K562 (cell line): ENCODE measurements at regions not wholly inside any gene's neighbourhood (a gene's known extent, or its start where the extent isn't known, plus 50 kb on each side); places are given as distances from the start of the nearest gene placed in this dataset.

Experiments
- ATAC-seq: fragments of 200-7000 bp; cut with Tn5 transposase; 3 replicates; pipeline ENCODE4 v1.9.1; 2020; ENCODE audit warnings: moderate library complexity
- BruUV-seq: library from RNA; stranded (reverse); fragments of 400-500 nt; replicated peaks from 2 replicates; lab custom pipeline; 2021; lab: Mats Ljungman, UMichigan
- CTCF ChIA-PET: fragments of 300-600 bp; formaldehyde crosslinking; extraction: SDS; loops from one replicate; lab custom pipeline; 2021; ENCODE audit warnings: low intra/inter-chr PET ratio; lab: Yijun Ruan, JAX
- POLR2A ChIA-PET: fragments of 300-600, 350-650 bp; sonication (Branson Sonifier 250); formaldehyde crosslinking; extraction: SDS; loops from one replicate; lab custom pipeline; 2021; ENCODE audit warnings: antibody characterized with exemption, inconsistent platforms; lab: Yijun Ruan, JAX
- DNase-seq, 4 experiments: peaks; one replicate each; pipeline versions ENCODE4 v3.0.0 to v3.0.0-alpha.2; 2011 to 2018; ENCODE audit warnings: low spot score in 3 of 4, mixed read lengths in 3 of 4; ENCODE audit errors: extremely low read depth in 1 of 4
- FAIRE-seq: peaks from 2 replicates; lab custom pipeline; 2011; peaks lifted over from hg19 to GRCh38; lab: Jason Lieb, UNC
- H2AFZ ChIP-seq: 2 replicates; pipeline ENCODE4 v1.6.0; 2011; ENCODE audit warnings: low read depth, low read length, control low read depth, inconsistent platforms
- H3K27ac ChIP-seq: fragments of 200-600 bp; 3 replicates; pipeline ENCODE4 v1.8.0; 2011; ENCODE audit warnings: low read depth, mild to moderate bottlenecking, control low read depth, inconsistent platforms, low read length, moderate library complexity, mixed read lengths; ENCODE audit errors: extremely low read depth
- H3K27me3 ChIP-seq, 2 experiments: fragments of 300-600 bp in 1 of 2; 2 replicates in 1 of 2; 3 replicates in 1 of 2; pipeline versions ENCODE4 v1.6.0 to v1.8.0; 2011; ENCODE audit warnings: inconsistent platforms in 2 of 2, low read length in 2 of 2, mild to moderate bottlenecking in 1 of 2, mixed read lengths in 1 of 2, moderate library complexity in 1 of 2; ENCODE audit not compliant: control insufficient read depth in 2 of 2, insufficient read depth in 2 of 2
- H3K36me3 ChIP-seq: fragments of 300-600 bp; 3 replicates; pipeline ENCODE4 v1.8.0; 2011; ENCODE audit warnings: mild to moderate bottlenecking, low read length, inconsistent platforms; ENCODE audit not compliant: control insufficient read depth, insufficient read depth
- H3K4me1 ChIP-seq, 2 experiments: fragments of 200-600 bp in 1 of 2; replicated peaks in 1 of 2; 2 replicates in 1 of 2; 3 replicates in 1 of 2; pipeline versions ENCODE4 v1.5.1 to v1.8.0; 2011; ENCODE audit warnings: inconsistent platforms in 2 of 2, low read length in 2 of 2, mild to moderate bottlenecking in 1 of 2, mixed read lengths in 1 of 2, moderate library complexity in 1 of 2; ENCODE audit not compliant: control insufficient read depth in 2 of 2, insufficient read depth in 2 of 2
- H3K4me2 ChIP-seq: 2 replicates; pipeline ENCODE4 v1.6.1; 2011; ENCODE audit warnings: low read length, control low read depth, inconsistent platforms, mixed read lengths; ENCODE audit not compliant: insufficient read depth
- H3K4me3 ChIP-seq: fragments of 200-600 bp; sonication (generic), shearing (Covaris generic); 2 replicates; pipeline ENCODE4 v1.5.1; 2016; ENCODE audit warnings: control low read depth, inconsistent platforms
- H3K79me2 ChIP-seq: fragments of 200-600 bp; 3 replicates; pipeline ENCODE4 v1.8.0; 2011; ENCODE audit warnings: low read length, inconsistent platforms; ENCODE audit not compliant: control insufficient read depth, insufficient read depth
- H3K9ac ChIP-seq, 2 experiments: 2 replicates each; pipeline versions ENCODE4 v1.6.0 to v1.6.1; 2011; ENCODE audit warnings: low read depth in 2 of 2, low read length in 2 of 2, control low read depth in 1 of 2, inconsistent platforms in 1 of 2, mild to moderate bottlenecking in 1 of 2, mixed read lengths in 1 of 2; ENCODE audit not compliant: insufficient read depth in 1 of 2
- H3K9me1 ChIP-seq: one replicate; pipeline ENCODE4 v1.6.0; 2011; ENCODE audit warnings: inconsistent platforms, mild to moderate bottlenecking, low read length, moderate library complexity; ENCODE audit not compliant: control insufficient read depth, insufficient read depth
- H3K9me3 ChIP-seq: replicated peaks from 2 replicates; pipeline ENCODE4 v1.5.1; 2011; ENCODE audit warnings: low read depth, low read length, inconsistent platforms; ENCODE audit not compliant: control insufficient read depth, insufficient read depth
- H4K20me1 ChIP-seq: replicated peaks from 2 replicates; pipeline ENCODE4 v1.6.1; 2011; ENCODE audit warnings: low read length, inconsistent platforms, mixed read lengths; ENCODE audit not compliant: control insufficient read depth, insufficient read depth
- ATF2 ChIP-seq: sonication (generic); formaldehyde crosslinking; IDR thresholded peaks from 2 replicates; pipeline ENCODE4 v1.8.1; 2022; ENCODE audit warnings: missing genetic modification reagents
- CBX8 ChIP-seq: fragments of 200-600 bp; sonication (generic); IDR thresholded peaks from 2 replicates; pipeline ENCODE4 v1.6.1; 2012; ENCODE audit warnings: borderline replicate concordance, mixed run types, low read depth, mild to moderate bottlenecking, moderate library complexity, mixed read lengths, low read length, control low read depth, inconsistent platforms; ENCODE audit not compliant: poor library complexity, severe bottlenecking; ENCODE audit errors: extremely low read depth
- FOXK1 ChIP-seq: sonication (generic); formaldehyde crosslinking; IDR thresholded peaks from 2 replicates; pipeline ENCODE4 v1.8.0; 2022; ENCODE audit warnings: missing genetic modification reagents, mild to moderate bottlenecking, borderline replicate concordance
- HOXB6 ChIP-seq: fragments of 250-450 bp; sonication (Bioruptor Pico); IDR thresholded peaks from 2 replicates; pipeline ENCODE4 v1.5.1; 2022; ENCODE audit warnings: mild to moderate bottlenecking, borderline replicate concordance
- IRF2 ChIP-seq: sonication (generic); formaldehyde crosslinking; IDR thresholded peaks from 2 replicates; pipeline ENCODE4 v1.8.1; 2022; ENCODE audit warnings: mild to moderate bottlenecking, missing genetic modification reagents
- MBD1 ChIP-seq: fragments of 250-450 bp; sonication (Bioruptor Pico); IDR thresholded peaks from 2 replicates; pipeline ENCODE4 v1.8.0; 2022; ENCODE audit warnings: inconsistent platforms
- NFXL1 ChIP-seq: fragments of 450-650 bp; formaldehyde crosslinking; IDR thresholded peaks from 2 replicates; pipeline ENCODE4 v1.4.0; 2021; ENCODE audit warnings: mild to moderate bottlenecking
- PRMT5 ChIP-seq: sonication (generic); formaldehyde crosslinking; IDR thresholded peaks from 2 replicates; pipeline ENCODE4 v1.5.0; 2020; ENCODE audit warnings: missing genetic modification reagents
- RBM39 ChIP-seq: fragments of 200-400 bp; formaldehyde crosslinking; optimal IDR thresholded peaks from 2 replicates; pipeline ENCODE3; 2018; ENCODE audit warnings: low read depth, low read length
- SRSF1 ChIP-seq: fragments of 200-400 bp; formaldehyde crosslinking; IDR thresholded peaks from 2 replicates; pipeline ENCODE4 v1.6.1; 2017; ENCODE audit warnings: mild to moderate bottlenecking, low read depth, low read length, moderate library complexity
- THAP7 ChIP-seq: fragments of 250-450 bp; sonication (Bioruptor Pico); IDR thresholded peaks from 2 replicates; pipeline ENCODE4 v1.5.0; 2021
- THRA ChIP-seq: fragments of 450-650 bp; IDR thresholded peaks from 2 replicates; pipeline ENCODE4 v1.6.1; 2017; ENCODE audit warnings: mild to moderate bottlenecking, moderate library complexity
- UBTF ChIP-seq, 2 experiments: IDR thresholded peaks; 2 replicates each; pipeline ENCODE4 v1.6.1; 2012; ENCODE audit warnings: improper control_type of control experiment in 2 of 2, low read depth in 2 of 2, low read length in 2 of 2, borderline replicate concordance in 1 of 2
- ZNF134 ChIP-seq: fragments of 250-450 bp; sonication (Bioruptor Pico); conservative IDR thresholded peaks from 2 replicates; pipeline ENCODE4 v1.4.0; 2020
- WGBS: fragments of 100-300 bp; shearing (Covaris generic); methylation state at CpG from one replicate; pipeline ENCODE4 v1.1.6; 2016; ENCODE audit warnings: low coverage, mixed read lengths; ENCODE audit not compliant: insufficient coverage; ENCODE audit errors: missing lambda C conversion rate; 5-methylcytosine and 5-hydroxymethylcytosine counted together
- in situ Hi-C: fragments of 300-500 bp; cut with MboI; formaldehyde crosslinking; loops from 4 replicates; pipeline ENCODE4 v1.15.0; 2018; ENCODE audit warnings: inconsistent platforms, mixed read lengths
- intact Hi-C: fragments of 100-400 bp; cut with micrococcal nuclease; formaldehyde crosslinking; loops from 2 replicates; pipeline ENCODE4 v1.14.2; 2022

- TF ChIP-seq THAP7 (CRISPR knock-in tag) (no peak), RBM39 (no peak), NFXL1 (CRISPR knock-in tag) (no peak), HOXB6 (CRISPR knock-in tag) (no peak), CBX8 (no peak), ZNF134 (CRISPR knock-in tag) (no peak), IRF2 (no peak), SRSF1 (no peak), PRMT5 (CRISPR knock-in tag) (no peak), ATF2 (no peak)
Observed at GRCh38 chr9:89723469-89724100, 118.8 kb downstream of the GADD45G start (continued).

- CTCF ChIA-PET = no interaction called here
- no peak for ATAC-seq
- Histone ChIP-seq H3K9me3 (no peaks in the 10 kb centered on the region), H4K20me1 (no peaks in the 10 kb centered on the region), H3K4me3 (no peak overlapping the region), H3K9me1 (no peaks in the 10 kb centered on the region), H3K9ac (no peak overlapping the region), H3K4me2 (no peak overlapping the region), H3K27me3 (peaks cover 0 to 4% of the 10 kb centered on the region in 2 experiments; a peak in 2 of 5 replicates), H3K79me2 (no peaks in the 10 kb centered on the region), H3K4me1 (no peaks in the 10 kb centered on the region), H3K36me3 (no peaks in the 10 kb centered on the region), H2AFZ (no peak overlapping the region), H3K27ac (no peak overlapping the region)
- intact Hi-C loops = no loop called here
- POLR2A ChIA-PET = interaction anchor here (0.6 kb wide), 1 partner anchor 26 kb away, joined by 3 read pairs; no protein-coding TSS in a partner anchor
- FAIRE-seq = no peak
- in situ Hi-C loops = no loop called here
- no TSS peak for BruUV-seq
- DNase-seq = no peak
- 3% methylated on average over 3 of the region's 4 CpGs for WGBS
- TF ChIP-seq MBD1 = no peak
- TF ChIP-seq THRA = no peak
- TF ChIP-seq UBTF (IDR thresholded peaks at IDR 0.05; ENCODE audit: borderline replicate concordance in 1 of 2, low read depth in 2 of 2, low read length in 2 of 2) = no peak
- TF ChIP-seq FOXK1 (CRISPR knock-in tag) = no peak
Observed at GRCh38 chr9:89724659-89725058, 119.8 kb downstream of the GADD45G start.
